H1 (cell line): ENCODE measurements at regions not wholly inside any gene's neighbourhood (a gene's known extent, or its start where the extent isn't known, plus 50 kb on each side); places are given as distances from the start of the nearest gene placed in this dataset.

Experiments
- CBX5 ChIP-seq: fragments of 300-800, 300-1000 bp; sonication (generic); IDR thresholded peaks from 2 replicates; pipeline ENCODE4 v1.7.1; 2016; ENCODE audit warnings: antibody characterized with exemption, low read length, low read depth
- GABPA ChIP-seq: IDR thresholded peaks from 2 replicates; pipeline ENCODE4 v1.6.1; 2011; ENCODE audit warnings: mild to moderate bottlenecking, low read length, moderate library complexity, borderline replicate concordance; ENCODE audit not compliant: insufficient read depth
- HDAC2 ChIP-seq, 2 experiments: fragments of 300-600 bp in 1 of 2; sonication (generic) in 1 of 2; IDR thresholded peaks; 2 replicates each; pipeline ENCODE4 v1.6.1; 2011 to 2012; ENCODE audit warnings: low read depth in 2 of 2, low read length in 2 of 2, mild to moderate bottlenecking in 2 of 2, moderate library complexity in 2 of 2, borderline replicate concordance in 1 of 2, inconsistent platforms in 1 of 2
- JUND ChIP-seq: IDR thresholded peaks from 2 replicates; pipeline ENCODE4 v1.6.1; 2011; ENCODE audit warnings: mild to moderate bottlenecking, improper control_type of control experiment, low read length
- POLR2AphosphoS5 ChIP-seq: IDR thresholded peaks from 2 replicates; pipeline ENCODE4 v1.6.1; 2011; ENCODE audit warnings: low read depth, low read length
- RFX5 ChIP-seq: IDR thresholded peaks from 2 replicates; pipeline ENCODE4 v1.6.1; 2011; ENCODE audit warnings: low read depth, low read length, improper control_type of control experiment, borderline replicate concordance
- SP2 ChIP-seq: IDR thresholded peaks from 2 replicates; pipeline ENCODE4 v1.6.1; 2012; ENCODE audit warnings: mild to moderate bottlenecking, low read length, inconsistent platforms
- ZNF274 ChIP-seq: IDR thresholded peaks from 2 replicates; pipeline ENCODE4 v1.7.0; 2012; ENCODE audit warnings: low read length, borderline replicate concordance; ENCODE audit errors: extremely low read depth
- TF ChIP-seq, protein P1 (sequence below), 3 experiments: IDR thresholded peaks; 1 replicate in 2 of 3; 2 replicates in 1 of 3; pipeline versions ENCODE4 v1.5.1 to v1.6.1; 2011; ENCODE audit warnings: low read length in 3 of 3, mild to moderate bottlenecking in 3 of 3, inconsistent platforms in 2 of 3, low read depth in 1 of 3, moderate library complexity in 1 of 3; ENCODE audit not compliant: insufficient read depth in 1 of 3; ENCODE audit errors: control extremely low read depth in 1 of 3
- TF ChIP-seq, protein P2 (sequence below): IDR thresholded peaks from 2 replicates; pipeline ENCODE4 v1.6.1; 2012; ENCODE audit warnings: inconsistent platforms

DNA sequence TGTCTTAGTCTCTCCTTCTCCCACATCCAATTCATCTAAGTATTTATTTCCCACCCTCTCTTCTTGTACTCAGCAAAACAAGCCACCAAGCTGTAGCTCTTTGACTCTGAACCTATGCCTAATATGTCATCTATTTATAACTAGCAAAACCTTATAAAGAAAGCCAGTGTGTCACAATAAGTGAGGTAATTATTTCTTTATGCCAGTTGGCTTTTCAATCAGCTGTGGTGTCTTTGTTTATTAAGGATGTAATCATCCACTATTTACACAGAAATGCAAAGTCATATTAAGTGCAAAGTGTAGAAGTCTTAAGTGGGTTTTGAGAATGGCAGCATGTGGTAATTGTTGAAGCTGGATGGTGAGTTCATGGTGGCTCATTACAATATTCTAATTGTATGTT lies 215.2 kb upstream of the HTR1E start:
- TF ChIP-seq, protein P1, sequence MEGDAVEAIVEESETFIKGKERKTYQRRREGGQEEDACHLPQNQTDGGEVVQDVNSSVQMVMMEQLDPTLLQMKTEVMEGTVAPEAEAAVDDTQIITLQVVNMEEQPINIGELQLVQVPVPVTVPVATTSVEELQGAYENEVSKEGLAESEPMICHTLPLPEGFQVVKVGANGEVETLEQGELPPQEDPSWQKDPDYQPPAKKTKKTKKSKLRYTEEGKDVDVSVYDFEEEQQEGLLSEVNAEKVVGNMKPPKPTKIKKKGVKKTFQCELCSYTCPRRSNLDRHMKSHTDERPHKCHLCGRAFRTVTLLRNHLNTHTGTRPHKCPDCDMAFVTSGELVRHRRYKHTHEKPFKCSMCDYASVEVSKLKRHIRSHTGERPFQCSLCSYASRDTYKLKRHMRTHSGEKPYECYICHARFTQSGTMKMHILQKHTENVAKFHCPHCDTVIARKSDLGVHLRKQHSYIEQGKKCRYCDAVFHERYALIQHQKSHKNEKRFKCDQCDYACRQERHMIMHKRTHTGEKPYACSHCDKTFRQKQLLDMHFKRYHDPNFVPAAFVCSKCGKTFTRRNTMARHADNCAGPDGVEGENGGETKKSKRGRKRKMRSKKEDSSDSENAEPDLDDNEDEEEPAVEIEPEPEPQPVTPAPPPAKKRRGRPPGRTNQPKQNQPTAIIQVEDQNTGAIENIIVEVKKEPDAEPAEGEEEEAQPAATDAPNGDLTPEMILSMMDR (IDR thresholded peaks at IDR 0.05; ENCODE audit: control extremely low read depth in 1 of 3, insufficient read depth in 1 of 3, low read depth in 1 of 3, low read length in 3 of 3) = no peak
- TF ChIP-seq ZNF274 = no peak
- TF ChIP-seq, protein P2, sequence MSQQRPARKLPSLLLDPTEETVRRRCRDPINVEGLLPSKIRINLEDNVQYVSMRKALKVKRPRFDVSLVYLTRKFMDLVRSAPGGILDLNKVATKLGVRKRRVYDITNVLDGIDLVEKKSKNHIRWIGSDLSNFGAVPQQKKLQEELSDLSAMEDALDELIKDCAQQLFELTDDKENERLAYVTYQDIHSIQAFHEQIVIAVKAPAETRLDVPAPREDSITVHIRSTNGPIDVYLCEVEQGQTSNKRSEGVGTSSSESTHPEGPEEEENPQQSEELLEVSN = no peak
- TF ChIP-seq JUND = no peak
- no peak for TF ChIP-seq HDAC2 (IDR thresholded peaks at IDR 0.05; ENCODE audit: borderline replicate concordance in 1 of 2, low read depth in 2 of 2, low read length in 2 of 2)
- TF ChIP-seq POLR2AphosphoS5 = no peak
- TF ChIP-seq RFX5 = no peak
- TF ChIP-seq GABPA = no peak
- TF ChIP-seq SP2 = no peak
- no peak for TF ChIP-seq CBX5
